Cardiac septum (tissue), 1 donor: ENCODE measurements at regions not wholly inside any gene's neighbourhood (a gene's known extent, or its start where the extent isn't known, plus 50 kb on each side); places are given as distances from the start of the nearest gene placed in this dataset.

Source experiments
- DNase-seq: peaks from one replicate; pipeline ENCODE4 v3.0.0-alpha.2; 2020; ENCODE audit warnings: low spot score
- intact Hi-C: fragments of 100-400 bp; cut with DNase I; formaldehyde crosslinking; loops from one replicate; pipeline ENCODE4 v1.14.0; 2022
- donor health status: DM: no; HTN: no; CAD: no.

- intact Hi-C loops = no loop called here
- no peak for DNase-seq
These were observed 111.2 kb upstream of the TECRL start for GRCh38 chr4:64520421-64520820.

GRCh38 chr4:64518600-64518999, 109.3 kb upstream of the TECRL start:
- no peak for DNase-seq
- intact Hi-C loops = no loop called here

GRCh38 chr4:64516176-64516575, 106.9 kb upstream of the TECRL start:
- intact Hi-C loops = no loop called here
- no peak for DNase-seq

GRCh38 chr4:64508089-64508488, 98.8 kb upstream of the TECRL start:
- no peak for DNase-seq
- intact Hi-C loops = no loop called here

GRCh38 chr4:64503945-64504675, 94.9 kb upstream of the TECRL start:
- no peak for DNase-seq
- intact Hi-C loops = no loop called here

- intact Hi-C loops = no loop called here
- DNase-seq = no peak
These were observed 94.2 kb upstream of the TECRL start for GRCh38 chr4:64503416-64503815.

GRCh38 chr4:64497491-64497890, 88.2 kb upstream of the TECRL start:
- intact Hi-C loops = no loop called here
- no peak for DNase-seq

- intact Hi-C loops = no loop called here
- no peak for DNase-seq
These were observed 86.7 kb upstream of the TECRL start for GRCh38 chr4:64495946-64496345.

- DNase-seq = no peak
- intact Hi-C loops = no loop called here
These were observed 80.4 kb upstream of the TECRL start for GRCh38 chr4:64489628-64490027.

- no peak for DNase-seq
- intact Hi-C loops = no loop called here
These were observed 70.1 kb upstream of the TECRL start for GRCh38 chr4:64479338-64479737.

GRCh38 chr4:64477127-64477526, 67.9 kb upstream of the TECRL start:
- no peak for DNase-seq
- intact Hi-C loops = no loop called here

- DNase-seq = no peak
- intact Hi-C loops = no loop called here
These were observed 56.0 kb upstream of the TECRL start for GRCh38 chr4:64465263-64465662.

- DNase-seq = no peak
- intact Hi-C loops = no loop called here
These were observed 55.3 kb upstream of the TECRL start for GRCh38 chr4:64464581-64464980.
